Kidney (tissue), 13 donors: ENCODE measurements at regions not wholly inside any gene's neighbourhood (a gene's known extent, or its start where the extent isn't known, plus 50 kb on each side); places are given as distances from the start of the nearest gene placed in this dataset.

Source experiments
- DNase-seq, 5 donors: peaks; one replicate each; pipeline ENCODE4 v3.0.0-alpha.2; 2013 to 2020
- FAIRE-seq: peaks from 2 replicates; lab custom pipeline; 2012; peaks lifted over from hg19 to GRCh38; lab: Jason Lieb, UNC
- H3K27ac ChIP-seq, 2 donors: one replicate each; pipeline ENCODE4 v1.7.0; 2013; ENCODE audit warnings: low read depth in 2 of 2, low read length in 2 of 2, inconsistent platforms in 1 of 2
- H3K27me3 ChIP-seq: one replicate; pipeline ENCODE4 v1.7.1; 2013; ENCODE audit warnings: low read length, inconsistent platforms; ENCODE audit not compliant: control insufficient read depth, insufficient read depth
- H3K36me3 ChIP-seq, 3 donors: one replicate each; pipeline versions ENCODE4 v1.7.0 to v1.7.1; 2013; ENCODE audit warnings: low read length in 3 of 3, control low read depth in 1 of 3, inconsistent platforms in 1 of 3; ENCODE audit not compliant: insufficient read depth in 3 of 3, control insufficient read depth in 2 of 3
- H3K4me1 ChIP-seq, 3 donors: one replicate each; pipeline versions ENCODE4 v1.7.0 to v1.7.1; 2013; ENCODE audit warnings: low read length in 3 of 3, inconsistent platforms in 1 of 3, low read depth in 1 of 3; ENCODE audit not compliant: control insufficient read depth in 2 of 3, insufficient read depth in 2 of 3
- H3K4me3 ChIP-seq, 3 donors: one replicate each; pipeline versions ENCODE4 v1.7.0 to v1.8.1; 2013; ENCODE audit warnings: low read length in 3 of 3, control low read depth in 1 of 3, inconsistent platforms in 1 of 3
- H3K9ac ChIP-seq, 3 donors: one replicate each; pipeline versions ENCODE4 v1.7.0 to v1.7.1; 2013; ENCODE audit warnings: low read length in 3 of 3, control low read depth in 1 of 3, inconsistent platforms in 1 of 3
- H3K9me3 ChIP-seq, 3 donors: one replicate each; pipeline versions ENCODE4 v1.7.0 to v1.7.1; 2013; ENCODE audit warnings: low read length in 3 of 3, control low read depth in 1 of 3, inconsistent platforms in 1 of 3; ENCODE audit not compliant: control insufficient read depth in 2 of 3, insufficient read depth in 1 of 3
- CTCF ChIP-seq: IDR thresholded peaks from 3 replicates; pipeline ENCODE4 v1.5.1; 2012; ENCODE audit warnings: mild to moderate bottlenecking, moderate library complexity, borderline replicate concordance; ENCODE audit not compliant: insufficient read depth; ENCODE audit errors: extremely low read depth
- intact Hi-C: fragments of 100-400 bp; cut with DNase I; formaldehyde crosslinking; loops from one replicate; pipeline ENCODE4 v1.11.1; 2022
- donor health status: control.
- donor health status: control.
- donor health status: control.
- donor health status: control.
- donor health status: control.
- donor health status: DM: yes; HTN: yes; CAD: no.
- donor health status: Normal renal cell carcinoma (clear cell type).

GRCh38 chr10:106320876-106321275, 843.6 kb downstream of the SORCS1 start:
- intact Hi-C loops: no loop called here
- DNase-seq (no peak), FAIRE-seq (no peak)

GRCh38 chr10:106320078-106320477, 844.4 kb downstream of the SORCS1 start:
- TF ChIP-seq CTCF: no peak
- no peak for FAIRE-seq

More at GRCh38 chr10:106320876-106321275, 843.6 kb downstream of the SORCS1 start:
- H3K4me1 ChIP-seq: no peaks in the 10 kb centered on the region
- no peak for TF ChIP-seq CTCF
- H3K4me3 ChIP-seq: no peak overlapping the region
- H3K27ac ChIP-seq: no peak overlapping the region
- no peak overlapping the region for H3K9ac ChIP-seq
- H3K9me3 ChIP-seq: peaks cover 0 to 3% (median under 1%) of the 10 kb centered on the region in 3 donors
- no peaks in the 10 kb centered on the region for H3K27me3 ChIP-seq
- H3K36me3 ChIP-seq: no peaks in the 10 kb centered on the region

GRCh38 chr10:106317554-106317953, 847.0 kb downstream of the SORCS1 start:
- FAIRE-seq (no peak), DNase-seq (no peak)
- intact Hi-C loops: no loop called here
- H3K4me3 ChIP-seq: no peak overlapping the region
- no peak for TF ChIP-seq CTCF
- H3K9me3 ChIP-seq: peaks cover 0 to 3% (median 0%) of the 10 kb centered on the region in 3 donors
- H3K9ac ChIP-seq: no peak overlapping the region
- no peaks in the 10 kb centered on the region for H3K4me1 ChIP-seq
- no peak overlapping the region for H3K27ac ChIP-seq
- no peaks in the 10 kb centered on the region for H3K27me3 ChIP-seq
- H3K36me3 ChIP-seq: no peaks in the 10 kb centered on the region

More at GRCh38 chr10:106320078-106320477, 844.4 kb downstream of the SORCS1 start:
- Histone ChIP-seq H3K4me1 (no peaks in the 10 kb centered on the region), H3K27ac (no peak overlapping the region), H3K36me3 (no peaks in the 10 kb centered on the region), H3K9me3 (peaks cover 0 to 3% (median 0%) of the 10 kb centered on the region in 3 donors), H3K27me3 (no peaks in the 10 kb centered on the region), H3K9ac (no peak overlapping the region), H3K4me3 (no peak overlapping the region)
- intact Hi-C loops: no loop called here
- no peak for DNase-seq

GRCh38 chr10:106313041-106313440, 851.5 kb downstream of the SORCS1 start:
- no peak overlapping the region for H3K4me3 ChIP-seq
- FAIRE-seq (no peak), DNase-seq (no peak)
- no peaks in the 10 kb centered on the region for H3K36me3 ChIP-seq
- no peak for TF ChIP-seq CTCF
- no peaks in the 10 kb centered on the region for H3K27me3 ChIP-seq
- H3K9me3 ChIP-seq: no peaks in the 10 kb centered on the region
- intact Hi-C loops: no loop called here
- H3K9ac ChIP-seq: no peak overlapping the region
- no peaks in the 10 kb centered on the region for H3K4me1 ChIP-seq
- no peak overlapping the region for H3K27ac ChIP-seq
